Esophagus squamous epithelium (tissue), 4 donors: ENCODE measurements at regions not wholly inside any gene's neighbourhood (a gene's known extent, or its start where the extent isn't known, plus 50 kb on each side); places are given as distances from the start of the nearest gene placed in this dataset.

Experiments
- CTCF ChIP-seq, 6 experiments: fragments of 450-650 bp in 4 of 6; fragments of 200-600 bp in 2 of 6; sonication (generic) in 2 of 6; IDR thresholded peaks; one replicate each; pipeline ENCODE4 v1.5.1; 2016 to 2019; ENCODE audit warnings: antibody characterized with exemption in 6 of 6, mild to moderate bottlenecking in 4 of 6, moderate library complexity in 4 of 6
- POLR2A ChIP-seq, 4 donors: fragments of 450-650 bp; IDR thresholded peaks; one replicate each; pipeline ENCODE4 v1.6.1; 2017; ENCODE audit warnings: antibody characterized with exemption in 4 of 4, mild to moderate bottlenecking in 4 of 4, moderate library complexity in 3 of 4

GRCh38 chr7:13797545-13797944 is 191.9 kb downstream of the ETV1 start:
- TF ChIP-seq CTCF (IDR thresholded peaks at IDR 0.05) (no peak), POLR2A (IDR thresholded peaks at IDR 0.05) (no peak)
